GM18909 (cell line): ENCODE measurements at regions not wholly inside any gene's neighbourhood (a gene's known extent, or its start where the extent isn't known, plus 50 kb on each side); places are given as distances from the start of the nearest gene placed in this dataset.

ENCODE experiments used
- ATAC-seq: cut with Tn5 transposase; IDR thresholded peaks from one replicate; pipeline ENCODE4 v1.9.1; 2021; ENCODE audit warnings: mild to moderate bottlenecking; ENCODE audit not compliant: unreplicated experiment, poor library complexity

- ATAC-seq: no peak
Measured at GRCh38 chr1:232273011-232273410, 356.9 kb downstream of the SIPA1L2 start.

DNA sequence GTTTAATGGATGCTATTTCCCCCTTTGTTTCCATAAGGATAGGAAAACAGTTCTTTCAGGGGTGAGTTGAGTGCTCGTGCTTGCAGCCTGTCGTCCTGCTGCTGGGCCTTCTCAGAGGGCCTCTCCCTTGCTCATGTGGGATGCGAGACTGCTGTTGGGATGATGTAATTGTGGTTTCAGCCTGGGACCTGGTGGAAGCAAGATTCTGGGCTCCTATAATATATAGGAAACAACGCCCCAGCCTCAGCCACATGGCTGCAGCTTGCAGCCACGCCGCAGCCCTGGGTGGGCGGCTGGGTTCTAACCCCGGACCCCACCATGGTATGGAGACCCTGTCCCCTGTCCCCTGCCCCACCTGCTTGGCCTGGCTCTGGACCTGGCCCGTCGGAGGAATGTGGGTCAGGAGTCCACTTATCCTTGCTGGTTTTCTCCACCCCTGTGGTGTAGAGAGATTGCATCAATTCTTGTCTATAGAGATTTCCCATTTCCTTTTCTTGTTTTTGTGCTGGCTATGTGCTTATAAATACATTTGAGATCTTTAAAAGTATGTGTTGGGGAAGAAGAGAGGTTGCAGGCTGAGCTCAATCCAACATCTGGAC lies 357.8 kb downstream of the SIPA1L2 start:
- no peak for ATAC-seq

- no peak for ATAC-seq
Measured at GRCh38 chr1:232271299-232271698, 358.6 kb downstream of the SIPA1L2 start.

DNA sequence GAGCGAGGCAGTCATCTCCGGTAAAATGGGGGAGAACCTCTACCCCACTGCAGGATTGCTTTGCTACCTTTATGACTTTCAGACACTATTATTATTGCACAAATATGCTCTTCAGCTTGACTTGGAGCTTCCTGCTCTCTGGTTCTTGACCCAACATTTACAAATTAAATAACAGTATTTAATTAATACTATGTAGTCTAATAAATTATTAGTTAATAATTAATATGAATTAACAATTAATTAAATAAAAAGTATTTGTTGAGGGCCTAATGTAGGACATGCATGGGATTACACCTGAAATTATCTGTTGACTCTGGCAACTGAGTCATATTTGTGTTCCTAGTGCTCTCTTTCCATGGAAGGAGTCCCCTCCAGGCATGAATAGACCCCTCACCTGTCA lies 359.9 kb downstream of the SIPA1L2 start:
- ATAC-seq: no peak

GRCh38 chr1:232267837-232268598 lies 361.9 kb downstream of the SIPA1L2 start:
- no peak for ATAC-seq

DNA sequence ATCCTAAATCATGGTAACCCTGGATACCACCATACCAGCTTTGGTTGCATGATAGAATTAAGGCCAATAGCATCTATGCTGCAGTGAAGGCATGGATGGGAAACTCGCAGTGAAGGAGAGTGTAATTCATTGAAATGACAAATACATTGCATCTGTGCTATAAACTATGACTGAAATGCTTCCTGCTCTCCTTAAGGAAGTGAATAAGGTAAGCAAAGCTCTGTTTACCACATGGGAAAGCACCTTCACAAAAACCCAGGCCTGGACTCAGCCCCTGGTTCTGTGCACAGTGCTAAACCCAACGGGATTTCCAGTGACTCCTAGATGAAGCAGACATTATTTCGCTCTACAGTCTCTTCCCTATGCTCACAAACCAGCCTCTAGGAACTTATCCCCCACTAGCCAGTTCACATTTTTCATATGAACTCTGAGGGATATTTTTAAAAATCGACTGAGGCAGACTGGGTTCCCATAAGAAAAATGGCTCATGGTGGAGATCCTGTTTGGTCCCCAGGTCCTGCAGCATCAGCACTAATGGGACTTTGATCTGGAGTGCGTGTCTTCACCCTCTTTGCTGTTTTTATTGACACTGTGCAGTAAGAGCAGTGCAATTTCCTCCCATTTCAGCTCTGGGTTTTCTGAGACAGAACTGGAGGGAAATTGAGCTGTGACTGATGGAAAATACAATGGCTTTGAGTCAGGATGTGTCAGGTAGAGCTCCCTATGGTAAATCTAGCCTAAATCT lies 362.7 kb downstream of the SIPA1L2 start:
- no peak for ATAC-seq

GRCh38 chr1:232263452-232263851 lies 366.5 kb downstream of the SIPA1L2 start:
- no peak for ATAC-seq

- ATAC-seq: no peak
Measured at GRCh38 chr1:232262991-232263390, 366.9 kb downstream of the SIPA1L2 start.

DNA sequence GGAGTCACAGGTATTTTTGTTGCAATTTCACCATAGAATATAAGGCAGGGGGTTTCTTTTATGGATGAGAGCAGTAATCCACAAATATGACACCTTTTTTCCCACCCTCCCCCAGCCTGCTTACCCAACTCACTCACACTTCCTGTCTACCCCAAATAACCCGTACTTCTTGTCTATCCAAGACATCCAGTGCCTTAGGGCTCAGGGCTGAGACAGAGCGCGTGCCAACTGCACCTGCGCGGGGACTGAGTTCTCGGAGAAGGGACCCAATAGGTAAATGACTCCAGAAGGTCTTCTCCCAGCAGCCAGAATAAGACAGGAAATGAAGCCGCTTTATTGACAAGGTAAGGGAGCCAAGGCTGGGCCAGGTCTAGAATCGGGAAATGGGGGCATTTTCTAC lies 369.1 kb downstream of the SIPA1L2 start:
- ATAC-seq: no peak

GRCh38 chr1:232260045-232260444 lies 369.9 kb downstream of the SIPA1L2 start:
- no peak for ATAC-seq

- ATAC-seq: no peak
Measured at GRCh38 chr1:232259333-232259732, 370.6 kb downstream of the SIPA1L2 start.

GRCh38 chr1:232252546-232253118 lies 377.3 kb downstream of the SIPA1L2 start:
- no peak for ATAC-seq

GRCh38 chr1:232250838-232251237 lies 379.1 kb downstream of the SIPA1L2 start:
- no peak for ATAC-seq

DNA sequence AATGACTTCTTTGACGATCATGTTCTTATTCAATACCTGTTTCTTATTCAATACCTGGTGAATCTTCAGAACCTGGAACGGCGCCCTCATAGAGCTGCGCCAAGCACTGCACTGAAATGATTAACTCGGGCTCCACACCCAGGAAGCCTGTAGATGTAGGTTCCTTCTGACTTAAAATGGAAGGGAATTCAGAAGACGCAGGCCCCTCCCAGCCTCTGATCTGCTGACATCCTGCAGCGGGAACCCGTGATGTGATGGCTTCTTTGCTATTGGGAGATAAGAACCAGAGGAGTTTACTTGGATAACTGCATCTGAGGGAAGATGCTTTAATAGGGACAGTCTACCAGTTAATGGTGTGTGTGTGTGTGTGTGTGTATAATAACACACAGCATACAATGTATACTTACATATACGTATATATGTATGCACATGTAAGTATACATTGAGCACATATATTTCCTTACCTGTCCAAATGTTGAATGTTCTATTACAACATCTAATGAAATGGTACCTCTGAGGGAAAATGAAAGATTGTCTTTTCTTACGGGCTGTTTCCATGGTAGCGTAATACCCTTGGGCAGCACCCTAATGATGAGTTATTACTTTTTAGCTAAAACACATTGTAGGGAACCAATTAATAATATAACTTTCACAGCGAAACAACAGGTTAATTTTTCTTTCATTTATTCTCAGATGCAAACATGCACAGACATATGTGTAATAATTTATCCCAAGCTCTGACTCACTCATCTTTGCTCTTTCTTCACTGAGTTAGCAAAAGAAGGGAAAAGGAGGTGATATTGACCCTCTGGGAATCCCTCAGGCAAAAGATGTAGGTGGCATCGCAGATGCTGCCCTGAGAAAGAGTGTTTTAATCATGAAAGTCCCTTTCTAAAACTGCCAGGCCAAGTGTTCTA lies 379.8 kb downstream of the SIPA1L2 start:
- ATAC-seq: no peak

DNA sequence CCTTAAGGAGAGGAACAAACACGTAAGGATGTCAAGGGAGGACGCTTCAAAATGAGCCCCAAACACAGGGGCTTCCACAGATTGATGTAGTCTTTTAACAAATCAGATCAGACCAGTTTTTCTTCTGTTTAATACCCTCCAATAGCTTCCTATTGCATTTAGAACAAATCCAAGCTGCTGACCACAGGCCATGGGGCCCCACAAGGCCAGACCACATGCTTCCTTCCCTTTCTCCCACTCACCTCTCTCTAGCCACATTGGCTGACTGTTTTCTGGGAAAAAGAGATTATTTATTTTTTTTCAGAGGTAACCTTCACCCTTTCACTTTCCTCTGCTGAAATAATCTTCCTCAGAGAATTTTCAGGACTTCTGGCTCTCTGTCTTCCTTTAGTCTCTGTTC lies 380.6 kb downstream of the SIPA1L2 start:
- no peak for ATAC-seq

- no peak for ATAC-seq
Measured at GRCh38 chr1:232248276-232248820, 381.6 kb downstream of the SIPA1L2 start.

DNA sequence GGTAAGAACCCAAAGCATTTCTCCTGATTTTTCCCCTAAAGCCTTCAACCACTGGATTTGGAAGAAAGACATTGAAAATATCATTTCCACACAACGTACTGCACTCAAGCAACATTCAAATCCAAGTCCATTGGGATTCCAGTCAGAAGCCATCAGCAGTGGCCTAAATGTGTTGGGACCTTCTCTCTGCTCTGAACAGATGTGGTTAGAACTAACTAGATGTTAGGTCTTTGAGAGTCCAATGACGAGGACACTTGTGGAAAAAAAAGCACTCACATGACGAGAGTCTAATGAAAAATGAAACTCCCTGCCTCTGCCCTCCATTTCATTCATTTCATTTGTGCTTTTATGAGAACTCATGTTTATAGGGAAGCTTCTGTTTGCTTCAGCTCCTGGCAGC lies 382.3 kb downstream of the SIPA1L2 start:
- no peak for ATAC-seq

DNA sequence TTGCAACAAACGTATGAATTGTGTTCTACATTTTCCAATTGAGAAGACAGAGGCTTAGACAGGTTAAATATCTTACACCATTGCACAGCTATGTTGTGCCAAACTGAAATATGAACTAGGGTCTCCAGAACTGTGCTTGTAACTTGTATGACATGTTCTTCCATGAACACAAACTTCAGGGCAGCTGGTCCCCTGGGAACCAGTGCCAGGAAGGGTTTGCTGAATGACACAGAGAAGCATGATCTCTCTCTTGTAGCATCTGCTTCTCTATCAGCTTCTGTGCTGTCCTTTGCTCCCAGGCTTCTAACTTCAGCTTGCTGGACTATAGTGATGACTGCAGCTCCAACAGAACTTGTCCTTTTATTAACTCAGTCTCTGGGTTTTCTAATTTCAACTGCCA lies 385.5 kb downstream of the SIPA1L2 start:
- no peak for ATAC-seq

- ATAC-seq: no peak
Measured at GRCh38 chr1:232239998-232240397, 389.9 kb downstream of the SIPA1L2 start.

DNA sequence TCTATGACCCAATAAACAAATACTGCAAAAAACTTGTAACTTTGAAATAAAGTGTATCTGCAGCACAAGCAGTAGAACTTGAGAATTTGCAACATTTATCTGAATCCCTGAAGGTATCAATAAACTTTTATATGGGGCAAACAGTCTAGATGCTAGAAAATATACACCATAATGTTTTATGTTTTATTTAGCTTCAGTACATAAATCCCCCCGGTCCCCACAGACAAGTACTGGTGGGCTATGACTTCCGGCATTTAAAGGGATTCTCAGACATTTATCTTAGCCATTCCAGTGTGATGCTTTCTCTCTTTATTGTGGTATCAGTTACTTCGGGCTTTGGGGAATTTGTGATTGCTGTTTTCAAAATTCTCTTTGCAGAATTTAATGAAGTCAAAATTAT lies 390.4 kb downstream of the SIPA1L2 start:
- ATAC-seq: no peak
